LHCN-M2 (cell line): ENCODE measurements at regions not wholly inside any gene's neighbourhood (a gene's known extent, or its start where the extent isn't known, plus 50 kb on each side); places are given as distances from the start of the nearest gene placed in this dataset.
A peak's percentile ranks its signal among the peaks of the same experiment; 100 is the strongest.

Experiments used
- DNase-seq: peaks from one replicate; pipeline ENCODE4 v3.0.0-alpha.2; 2012; ENCODE audit warnings: low read depth

DNA sequence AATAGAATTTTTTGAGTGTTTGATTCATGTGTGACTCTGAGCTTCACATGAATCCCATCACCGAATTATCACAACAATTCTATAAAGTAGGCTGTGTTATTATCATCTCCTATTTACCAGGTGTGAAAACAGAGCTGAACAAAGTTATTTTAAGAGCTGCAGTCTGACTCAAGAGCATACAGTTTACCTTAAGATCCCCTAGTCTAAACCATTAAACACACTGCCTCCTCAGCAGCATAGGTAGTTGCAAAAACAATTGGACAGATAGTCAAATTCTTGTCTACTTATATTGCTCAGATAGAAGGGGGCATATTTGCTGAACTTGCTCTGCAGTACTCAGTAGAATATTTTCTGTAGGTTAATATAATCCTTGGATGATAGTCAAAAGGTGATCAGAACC, 219.8 kb upstream of the ATP2B1 start:
- no peak for DNase-seq

DNA sequence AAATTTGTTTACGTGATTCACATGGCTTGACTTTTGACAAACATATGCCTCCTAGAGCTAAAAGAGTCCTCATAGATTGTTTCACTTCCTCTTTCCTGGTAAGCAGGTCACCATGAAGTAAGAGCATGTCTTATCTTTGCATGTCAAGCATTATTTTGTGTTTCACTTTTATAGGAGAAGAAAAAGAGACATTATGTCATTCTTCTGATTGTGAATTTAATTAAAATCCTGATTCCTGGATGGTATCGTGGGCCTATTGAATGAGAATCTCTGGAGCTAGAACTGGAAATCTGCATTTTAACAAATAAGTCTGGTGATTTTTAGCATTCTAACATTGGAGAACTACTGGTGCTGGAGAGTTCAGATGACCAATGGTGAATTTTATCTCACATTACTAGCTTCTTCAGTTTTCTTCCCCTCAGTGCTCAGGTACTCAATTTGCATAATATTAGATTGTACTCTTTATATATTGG, 218.6 kb upstream of the ATP2B1 start:
- DNase-seq, result no peak

DNA sequence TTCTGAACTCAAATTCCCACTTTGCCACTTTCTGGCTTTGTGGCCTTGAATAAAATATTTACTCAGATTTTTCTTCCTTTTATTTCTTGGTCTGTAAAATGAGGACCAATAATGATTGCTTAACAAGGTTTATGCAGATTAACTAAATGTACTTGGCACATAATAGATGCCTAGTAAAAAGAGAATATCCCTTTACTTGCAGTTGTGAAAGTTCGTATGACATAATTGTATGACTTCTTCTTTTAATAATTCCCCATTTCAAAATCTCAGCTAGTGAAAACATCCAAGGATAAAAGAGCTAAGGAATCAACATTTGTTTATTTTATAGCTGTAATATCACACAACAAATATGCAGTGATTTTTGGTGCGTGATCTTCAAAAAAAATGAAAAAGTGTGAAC, 215.6 kb upstream of the ATP2B1 start:
- no peak for DNase-seq

DNA sequence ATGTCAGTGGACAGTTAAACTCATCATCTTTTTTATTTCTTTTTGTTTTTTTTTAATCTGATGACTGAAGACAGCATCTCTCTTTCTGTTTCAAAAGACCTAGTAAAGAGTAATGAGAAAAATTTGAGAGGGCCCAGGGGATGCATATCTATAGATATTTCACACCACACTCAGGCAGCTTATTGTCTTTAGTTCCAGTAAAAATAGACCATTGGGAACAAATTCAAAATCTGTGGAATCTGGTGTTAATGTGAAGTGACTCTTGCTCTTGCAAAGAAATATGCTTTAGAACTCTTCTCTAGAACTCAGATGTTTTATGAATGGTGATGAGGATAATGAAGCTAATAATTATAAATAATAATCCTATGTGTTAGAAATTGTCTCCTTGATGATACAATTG, 214.5 kb upstream of the ATP2B1 start:
- no peak for DNase-seq

DNA sequence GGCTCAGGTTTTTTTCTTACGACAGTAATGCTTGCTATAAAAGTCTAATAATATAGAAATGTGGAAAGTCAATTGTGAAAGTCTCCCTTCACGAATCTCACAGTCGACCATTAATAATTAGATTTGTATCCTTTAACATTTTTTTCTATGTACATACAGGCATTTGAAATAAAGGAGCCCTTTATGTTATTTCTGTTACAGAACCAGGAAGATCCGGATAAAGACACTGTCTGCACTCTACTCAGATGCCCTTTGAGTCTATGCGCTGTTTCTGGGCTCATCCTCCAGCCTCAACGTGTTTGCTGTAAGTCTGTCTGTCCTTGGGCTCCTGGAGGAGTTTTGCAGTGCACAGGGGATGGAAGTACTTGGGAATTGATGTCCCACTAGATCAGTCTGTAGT, 212.2 kb upstream of the ATP2B1 start:
- DNase-seq, result no peak

DNA sequence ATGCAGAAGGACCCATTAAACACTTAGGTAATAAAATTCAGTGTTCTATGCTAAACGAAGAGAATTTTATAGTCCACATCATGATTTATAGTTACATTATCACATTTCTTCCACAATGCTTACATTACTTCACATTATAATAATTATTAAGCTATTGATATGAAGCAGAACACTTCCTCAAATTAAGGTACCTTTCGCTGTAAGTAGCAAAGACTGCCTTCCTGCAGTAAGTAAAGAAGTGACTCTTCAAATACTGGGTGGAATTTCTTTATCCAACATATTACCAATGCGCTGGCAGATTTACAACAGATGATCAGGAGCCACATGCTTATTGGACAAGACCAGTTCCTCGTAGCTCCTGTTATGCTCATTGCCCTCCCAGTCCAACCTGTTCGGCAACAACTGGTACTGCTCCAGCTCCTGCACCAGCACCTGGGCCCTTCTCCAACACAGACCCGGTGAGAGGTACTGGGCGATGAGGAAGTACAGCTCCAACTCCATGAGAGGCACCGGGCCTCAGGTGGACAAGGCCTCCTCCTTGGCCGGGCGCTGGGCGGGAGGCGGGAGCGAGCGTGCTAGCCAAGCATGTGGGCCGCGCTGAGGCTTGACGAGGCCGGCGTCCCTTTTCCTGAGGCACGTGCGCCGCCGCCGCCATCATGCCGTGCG, 210.7 kb upstream of the ATP2B1 start:
- DNase-seq, result no peak

DNA sequence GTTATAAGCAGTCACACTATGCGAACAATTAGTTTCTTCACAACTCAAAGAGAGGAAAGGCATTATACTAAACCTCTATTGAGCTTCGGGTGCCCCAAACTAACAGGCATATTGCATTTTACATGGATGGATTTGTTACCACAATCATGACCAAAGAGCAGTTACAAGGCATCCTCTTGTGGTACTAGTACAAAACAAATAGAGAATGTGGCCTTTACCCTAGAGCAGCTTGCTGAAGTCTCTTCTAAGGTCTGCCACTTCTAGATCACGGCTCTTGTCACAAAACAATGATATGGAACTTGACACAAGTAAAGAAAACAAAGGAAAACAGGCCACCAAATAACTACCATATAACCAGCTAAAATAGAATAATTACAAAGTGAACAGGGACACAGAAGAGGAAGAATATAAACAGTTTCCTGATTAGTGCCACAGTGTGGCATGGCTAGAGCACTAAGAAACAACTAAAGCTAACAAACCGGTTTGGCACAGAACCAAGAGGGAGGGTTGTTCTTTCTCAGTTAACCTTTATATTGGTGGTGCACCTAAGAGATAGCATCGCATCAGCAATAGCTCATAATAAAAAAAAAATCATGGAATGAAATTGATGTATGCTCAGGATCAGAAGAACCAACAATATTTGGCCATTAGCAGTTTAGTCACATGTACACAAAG, 209.7 kb upstream of the ATP2B1 start:
- DNase-seq, result no peak

DNA sequence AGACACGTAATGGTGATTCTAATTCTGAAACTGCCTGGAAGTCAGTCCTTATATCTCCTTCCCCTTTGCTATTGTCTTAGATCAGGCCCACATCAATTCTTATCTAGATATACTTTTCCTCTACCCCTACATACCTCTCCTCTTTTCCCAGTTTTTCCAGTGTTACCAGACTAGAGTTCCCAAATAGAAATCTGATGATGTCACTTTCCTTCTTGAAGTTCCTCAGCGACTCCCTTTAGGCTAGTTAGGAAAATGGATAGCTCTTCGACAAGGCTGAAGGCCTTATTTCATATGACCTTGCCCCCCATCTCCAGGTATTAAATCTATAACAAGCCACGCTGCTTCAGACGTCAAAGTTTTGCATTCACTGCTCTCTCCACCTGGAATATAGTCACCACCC, 201.1 kb upstream of the ATP2B1 start:
- no peak for DNase-seq

DNA sequence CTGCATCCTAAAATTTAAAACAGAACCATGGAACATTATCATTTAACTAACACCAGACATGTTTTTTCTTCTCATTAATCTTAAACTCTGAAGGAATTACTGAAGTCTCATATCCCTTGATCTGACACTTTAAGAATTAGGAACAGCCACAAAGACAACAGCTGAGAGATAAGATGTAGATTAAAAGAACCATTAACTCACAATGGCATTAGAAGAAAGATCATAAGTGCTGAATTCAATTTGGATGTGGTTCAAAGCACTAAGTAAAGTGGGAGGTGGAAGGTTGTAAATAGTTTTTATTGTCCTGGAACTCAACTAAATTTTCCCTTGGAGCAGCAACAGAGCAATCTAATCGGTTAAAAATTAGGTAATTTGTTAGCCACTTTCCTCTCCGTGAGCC, 199.0 kb upstream of the ATP2B1 start:
- no peak for DNase-seq

DNA sequence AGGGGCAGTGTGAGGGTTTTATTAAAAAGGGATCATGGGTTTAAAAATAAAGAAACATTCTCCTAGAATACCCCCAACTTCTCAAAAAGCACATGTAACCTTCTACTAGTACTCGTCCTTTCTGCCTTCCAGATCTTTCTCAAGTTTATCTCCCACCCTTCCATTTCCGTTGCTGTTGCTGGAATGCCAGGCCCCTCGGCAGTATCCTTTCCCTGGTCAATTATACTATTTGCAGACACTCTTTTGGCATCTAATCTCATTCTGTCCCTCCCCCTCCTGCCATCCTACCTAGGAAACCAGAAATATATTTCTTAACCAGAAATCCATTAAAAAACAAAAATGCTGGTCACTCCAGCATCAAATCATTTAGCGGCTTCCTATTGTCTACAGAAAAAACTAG, 198.2 kb upstream of the ATP2B1 start:
- DNase-seq, result no peak

DNA sequence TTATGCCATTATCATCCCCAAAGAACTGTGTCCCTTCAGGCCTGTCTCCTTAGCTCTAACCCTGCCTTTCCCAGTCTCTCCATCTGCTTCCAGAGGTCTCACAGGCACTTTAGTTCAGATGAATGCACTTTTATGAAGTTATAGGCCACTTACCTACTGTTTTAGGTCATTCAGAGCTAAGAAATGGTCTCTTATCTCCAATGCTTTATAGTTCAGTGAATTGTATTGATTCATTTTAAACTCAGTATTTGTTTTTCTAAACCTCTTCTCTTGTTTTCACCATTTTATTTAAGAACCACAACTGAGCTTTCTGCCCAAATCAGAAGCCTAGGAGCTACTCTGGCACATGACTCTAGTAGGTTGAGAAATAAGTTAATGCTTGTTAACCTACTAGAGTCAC, 197.5 kb upstream of the ATP2B1 start:
- DNase-seq, result no peak

DNA sequence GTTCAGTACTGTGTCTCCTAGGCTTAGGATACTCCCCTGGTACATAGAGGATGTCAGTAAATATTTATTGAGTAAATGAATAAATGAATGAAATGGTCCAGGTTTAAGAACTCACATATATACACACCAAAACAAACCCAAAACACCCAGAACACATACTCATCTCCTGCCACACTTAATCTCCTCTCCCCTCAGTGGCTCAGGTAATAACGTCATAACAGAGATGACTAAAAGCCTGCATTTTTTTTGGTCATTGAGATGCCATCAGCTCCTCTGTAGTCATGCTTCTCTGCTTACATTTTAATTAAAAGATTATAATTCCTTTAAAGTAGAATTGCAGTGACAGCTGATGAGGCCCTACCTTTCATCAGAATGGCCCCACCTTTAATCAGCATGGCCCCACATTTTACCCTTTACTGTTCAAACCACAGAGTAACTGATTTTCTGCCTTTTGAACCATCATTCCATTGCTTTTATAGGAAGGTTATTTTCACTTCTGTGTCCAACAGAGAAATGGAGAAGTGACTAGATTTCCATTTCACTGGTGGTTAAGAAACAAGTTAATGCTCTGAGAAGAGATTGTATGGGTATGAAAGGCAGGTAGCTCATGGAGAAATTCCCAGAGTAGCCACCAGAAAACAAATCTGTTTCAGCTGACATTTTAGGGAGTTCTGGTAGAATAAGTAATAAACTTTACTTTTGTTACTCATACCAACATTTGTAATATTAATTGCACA, 193.4 kb upstream of the ATP2B1 start:
- DNase-seq, result no peak

DNA sequence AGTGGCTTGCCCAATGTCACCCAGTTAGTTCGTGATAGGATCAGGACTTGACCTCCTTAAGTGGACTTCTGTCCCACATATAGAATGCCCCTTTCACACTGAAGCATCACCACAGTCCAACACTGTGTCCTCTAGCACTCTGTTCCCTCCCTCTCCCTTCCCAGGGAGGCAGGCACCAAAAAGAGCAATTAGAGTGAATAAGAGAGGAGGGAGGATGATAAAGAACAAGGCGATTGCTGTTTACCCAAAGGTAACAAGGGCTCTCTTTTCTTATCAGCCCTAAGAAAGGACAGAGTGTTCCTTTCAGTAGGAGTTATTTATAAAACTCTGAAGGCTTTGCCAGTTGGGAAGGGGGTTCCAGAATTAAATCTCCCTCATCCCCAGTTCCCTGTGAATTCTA, 192.7 kb upstream of the ATP2B1 start:
- no peak for DNase-seq

DNA sequence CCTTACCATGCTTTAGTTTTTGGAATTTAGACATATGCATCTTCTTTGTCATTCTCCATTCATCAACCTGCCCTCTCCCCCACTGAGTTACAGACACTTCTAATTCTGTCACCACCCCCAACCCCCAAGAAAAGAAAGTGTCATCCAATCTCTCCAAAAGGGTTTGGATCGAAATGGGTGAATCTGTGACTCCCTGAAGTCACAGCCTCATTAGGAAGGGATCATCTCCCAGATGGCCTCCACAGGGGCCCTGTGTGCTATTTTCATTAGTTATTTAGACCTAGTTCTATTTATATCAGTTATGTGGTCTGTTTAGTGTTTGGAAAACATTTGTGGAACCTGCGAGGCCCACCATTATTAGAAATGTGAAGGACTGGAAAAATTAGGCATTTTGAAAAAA, 191.0 kb upstream of the ATP2B1 start:
- DNase-seq, result no peak

DNA sequence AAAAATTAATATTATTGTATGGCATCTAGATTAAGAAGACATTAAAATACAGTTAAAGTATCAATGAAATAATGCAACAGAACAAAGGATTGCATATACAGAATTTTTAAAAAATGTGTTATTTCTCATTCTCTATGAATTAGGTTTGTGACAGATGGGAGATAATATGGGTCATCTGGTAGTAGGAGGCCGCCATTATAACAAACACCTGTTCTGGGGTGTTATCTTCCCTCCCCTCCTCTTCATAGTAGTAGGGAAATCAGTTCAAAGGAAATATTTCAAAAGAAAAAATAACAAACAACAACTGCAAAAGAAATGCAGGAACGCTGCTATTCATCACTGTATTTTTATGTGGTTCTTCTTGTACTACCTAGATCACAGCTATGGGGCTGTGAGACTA, 187.0 kb upstream of the ATP2B1 start:
- DNase-seq, result peak; percentile 59

DNA sequence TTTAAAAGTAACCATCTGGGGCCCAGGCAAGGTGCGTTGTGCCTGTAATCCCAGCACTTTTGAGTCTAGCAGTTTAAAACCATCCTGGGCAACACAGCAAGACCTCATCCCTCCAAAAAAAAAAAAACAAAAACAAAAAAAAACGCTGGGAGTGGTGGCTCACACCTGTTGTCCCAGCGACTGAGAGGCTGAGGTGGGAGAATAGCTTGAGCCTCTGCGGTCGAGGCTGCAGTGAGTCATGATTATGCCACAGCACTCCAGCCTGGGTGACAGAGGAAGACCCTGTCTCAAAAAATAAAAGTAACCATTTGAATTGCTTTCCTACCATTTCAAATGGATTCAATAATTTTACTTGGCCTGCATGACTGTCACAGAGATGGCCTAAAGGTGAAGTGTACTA, 186.5 kb upstream of the ATP2B1 start:
- DNase-seq, result peak; percentile 70

DNA sequence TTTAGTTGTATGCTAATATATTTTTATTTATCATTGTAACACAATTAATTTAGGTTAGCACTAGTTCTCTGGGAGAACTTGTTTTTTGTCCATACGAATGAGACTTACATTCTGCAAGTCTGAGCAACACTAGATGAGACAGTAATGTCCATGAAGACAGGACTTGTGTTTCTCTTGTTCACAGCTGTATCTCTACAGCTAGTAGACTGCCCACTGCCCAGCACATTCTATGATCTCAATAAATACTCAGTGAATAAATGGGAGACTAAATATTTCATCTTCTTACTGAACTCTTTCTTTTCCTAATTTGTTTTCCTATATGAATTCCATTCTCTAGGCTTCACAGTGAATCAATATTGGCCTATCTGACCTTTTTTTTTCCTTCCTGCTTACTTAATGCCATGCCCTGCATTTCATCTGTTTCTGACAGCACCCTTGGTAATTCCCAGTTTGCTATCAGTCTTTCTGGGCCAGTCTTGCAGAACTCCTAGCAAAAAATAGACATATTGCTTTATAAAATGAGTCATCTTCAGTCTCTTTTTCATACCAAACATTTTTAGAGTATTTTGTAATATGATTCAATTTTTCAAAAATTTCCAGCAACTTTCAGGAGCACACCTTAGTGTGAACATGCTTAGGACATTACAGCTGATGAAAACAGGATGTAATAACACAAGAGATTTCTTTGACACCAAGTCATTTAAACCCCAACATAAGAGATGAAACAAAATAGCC, 185.5 kb upstream of the ATP2B1 start:
- DNase-seq, result peak; percentile 71

DNA sequence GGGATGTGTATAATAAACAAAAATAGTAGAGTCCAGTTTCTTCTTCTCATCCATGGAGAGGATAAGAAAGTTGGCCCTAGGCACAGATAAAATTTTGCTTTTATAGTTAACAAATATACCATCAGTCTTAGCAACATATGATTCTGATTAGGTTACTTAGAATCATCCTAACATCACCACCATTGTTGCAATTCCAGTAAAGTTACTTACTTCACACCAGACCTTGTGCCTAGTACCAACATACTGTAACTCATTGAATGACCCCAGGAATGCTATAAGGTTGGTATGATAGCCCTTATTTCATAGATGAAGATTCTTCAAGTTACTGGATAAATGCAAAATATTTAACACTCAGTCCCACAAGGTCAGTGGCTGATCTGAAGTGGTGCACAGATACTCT, 183.8 kb upstream of the ATP2B1 start:
- no peak for DNase-seq

DNA sequence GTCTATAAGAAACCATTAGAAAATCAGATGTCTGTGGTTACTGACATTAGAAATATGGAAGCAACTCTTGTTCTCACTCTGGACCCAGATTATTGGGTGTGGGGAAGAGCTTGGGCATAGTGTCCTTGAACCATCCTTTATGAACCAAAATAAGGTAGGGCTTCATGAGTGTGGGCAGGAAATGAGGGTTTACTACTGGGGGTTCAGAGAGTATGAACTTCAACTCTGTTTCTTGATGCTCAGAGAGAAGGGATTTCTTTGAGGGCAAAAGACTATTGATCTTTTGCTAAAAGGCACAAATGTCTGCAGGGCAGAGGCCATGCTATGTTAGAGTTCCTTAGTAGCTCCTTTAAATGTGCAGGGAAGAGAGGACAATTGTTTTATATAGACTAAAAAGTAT, 183.3 kb upstream of the ATP2B1 start:
- no peak for DNase-seq

DNA sequence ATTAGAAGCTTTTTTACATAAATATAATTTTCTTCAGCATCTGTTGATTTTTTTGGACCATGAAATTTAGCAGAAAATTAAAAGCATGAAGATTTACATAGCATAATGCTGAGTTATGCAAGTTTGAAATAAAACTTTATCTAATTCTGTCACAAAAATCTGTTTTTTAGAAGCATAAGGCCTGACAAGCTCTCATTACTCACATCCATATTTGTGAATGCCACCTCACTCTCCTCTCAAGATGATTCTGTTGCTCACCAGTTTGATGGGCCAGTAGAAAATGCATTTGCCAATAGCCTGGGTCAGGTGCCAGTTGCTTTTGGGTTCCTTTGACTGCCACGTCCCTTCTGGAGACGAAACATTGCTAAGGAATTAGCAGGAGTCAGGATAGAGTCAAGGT, 181.5 kb upstream of the ATP2B1 start:
- no peak for DNase-seq

DNA sequence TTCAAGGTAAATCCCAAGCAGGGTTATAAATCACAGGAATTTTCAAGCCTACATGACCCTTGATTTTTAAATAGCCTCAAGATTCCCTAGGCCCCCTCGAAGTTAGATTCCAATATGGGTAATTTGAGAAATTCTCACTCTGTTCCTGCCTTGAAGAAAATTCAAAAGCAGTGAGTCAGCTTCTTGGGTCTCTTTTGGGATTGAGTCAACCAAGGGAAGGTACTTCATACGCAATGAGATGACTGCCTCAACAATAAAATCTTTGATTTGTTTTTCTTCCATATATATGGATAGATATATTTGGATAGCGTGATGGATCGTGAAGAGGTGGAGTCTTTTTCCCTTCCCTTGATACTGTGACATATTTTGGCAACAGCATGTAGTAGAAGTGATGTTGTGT, 180.4 kb upstream of the ATP2B1 start:
- DNase-seq, result peak; percentile 47

DNA sequence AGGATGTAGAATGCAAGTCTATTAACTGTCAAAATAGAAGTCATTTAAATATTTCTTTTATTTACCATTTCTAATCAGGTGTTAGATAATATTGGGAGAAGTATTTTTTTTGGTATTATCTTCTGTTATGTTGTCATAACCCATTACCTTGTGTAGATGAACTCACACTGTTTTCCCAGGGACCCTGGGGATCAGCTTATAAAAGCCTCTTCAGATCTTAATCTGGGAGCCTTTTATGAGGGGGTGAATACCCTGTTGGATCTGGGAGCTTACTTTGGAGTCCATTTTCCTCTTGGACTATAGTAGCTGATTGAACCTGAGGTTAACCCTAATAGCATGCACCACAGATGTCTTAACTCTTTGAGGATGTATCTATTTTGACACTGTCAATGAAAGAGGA, 176.3 kb upstream of the ATP2B1 start:
- no peak for DNase-seq
